ENCODE measurements at regions not wholly inside any gene's neighbourhood (a gene's known extent, or its start where the extent isn't known, plus 50 kb on each side); places are given as distances from the start of the nearest gene placed in this dataset.

GRCh38 chr9:118689280-118689679 lies 680.0 kb downstream of the BRINP1 start:
- no peak for TF ChIP-seq POLR2AphosphoS5 (IDR thresholded peaks at IDR 0.05)
- TF ChIP-seq, protein P1, sequence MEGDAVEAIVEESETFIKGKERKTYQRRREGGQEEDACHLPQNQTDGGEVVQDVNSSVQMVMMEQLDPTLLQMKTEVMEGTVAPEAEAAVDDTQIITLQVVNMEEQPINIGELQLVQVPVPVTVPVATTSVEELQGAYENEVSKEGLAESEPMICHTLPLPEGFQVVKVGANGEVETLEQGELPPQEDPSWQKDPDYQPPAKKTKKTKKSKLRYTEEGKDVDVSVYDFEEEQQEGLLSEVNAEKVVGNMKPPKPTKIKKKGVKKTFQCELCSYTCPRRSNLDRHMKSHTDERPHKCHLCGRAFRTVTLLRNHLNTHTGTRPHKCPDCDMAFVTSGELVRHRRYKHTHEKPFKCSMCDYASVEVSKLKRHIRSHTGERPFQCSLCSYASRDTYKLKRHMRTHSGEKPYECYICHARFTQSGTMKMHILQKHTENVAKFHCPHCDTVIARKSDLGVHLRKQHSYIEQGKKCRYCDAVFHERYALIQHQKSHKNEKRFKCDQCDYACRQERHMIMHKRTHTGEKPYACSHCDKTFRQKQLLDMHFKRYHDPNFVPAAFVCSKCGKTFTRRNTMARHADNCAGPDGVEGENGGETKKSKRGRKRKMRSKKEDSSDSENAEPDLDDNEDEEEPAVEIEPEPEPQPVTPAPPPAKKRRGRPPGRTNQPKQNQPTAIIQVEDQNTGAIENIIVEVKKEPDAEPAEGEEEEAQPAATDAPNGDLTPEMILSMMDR (IDR thresholded peaks at IDR 0.05), result no peak
- no peak for TF ChIP-seq POLR2A (IDR thresholded peaks at IDR 0.05)
- TF ChIP-seq EP300 (IDR thresholded peaks at IDR 0.05), result no peak
